Esophagus (tissue), 2 donors: ENCODE measurements at regions not wholly inside any gene's neighbourhood (a gene's known extent, or its start where the extent isn't known, plus 50 kb on each side); places are given as distances from the start of the nearest gene placed in this dataset.

Experiments used
- H3K27ac ChIP-seq, 2 donors: one replicate each; pipeline ENCODE4 v1.5.1; 2013; ENCODE audit warnings: low read depth in 2 of 2, mild to moderate bottlenecking in 2 of 2, inconsistent platforms in 1 of 2, low read length in 1 of 2, moderate library complexity in 1 of 2
- H3K27me3 ChIP-seq, 2 donors: one replicate each; pipeline ENCODE4 v1.6.1; 2013; ENCODE audit warnings: low read length in 2 of 2, control low read depth in 1 of 2, mild to moderate bottlenecking in 1 of 2; ENCODE audit not compliant: insufficient read depth in 2 of 2, control insufficient read depth in 1 of 2
- H3K36me3 ChIP-seq, 2 donors: one replicate each; pipeline ENCODE4 v1.6.1; 2013; ENCODE audit warnings: low read length in 1 of 2; ENCODE audit not compliant: control insufficient read depth in 2 of 2, insufficient read depth in 2 of 2
- H3K4me1 ChIP-seq, 2 donors: one replicate each; pipeline ENCODE4 v1.6.1; 2013; ENCODE audit warnings: low read length in 1 of 2; ENCODE audit not compliant: control insufficient read depth in 2 of 2, insufficient read depth in 2 of 2
- H3K4me3 ChIP-seq, 2 donors: one replicate each; pipeline ENCODE4 v1.5.1; 2013; ENCODE audit warnings: low read length in 2 of 2, mild to moderate bottlenecking in 2 of 2, low read depth in 1 of 2, moderate library complexity in 1 of 2
- H3K9me3 ChIP-seq, 2 donors: one replicate each; pipeline ENCODE4 v1.6.1; 2013; ENCODE audit warnings: mild to moderate bottlenecking in 2 of 2, low read depth in 1 of 2, low read length in 1 of 2, moderate library complexity in 1 of 2; ENCODE audit not compliant: control insufficient read depth in 2 of 2, insufficient read depth in 1 of 2
- WGBS, 2 donors: extraction: QIAGEN DNeasy Blood & Tissue Kit; methylation state at CpG; one replicate each; pipeline ENCODE4 v1.1.7; 2013; 5-methylcytosine and 5-hydroxymethylcytosine counted together
- donor health status: healthy with polysubstance abuse.
- donor health status: Bipolar disorder and iron deficiency.

- no peaks in the 10 kb centered on the region for H3K4me1 ChIP-seq
- no peak overlapping the region for H3K4me3 ChIP-seq
- 61 to 65% methylated on average over 5 of the region's 5 CpGs for WGBS, 2 donors
- no peaks in the 10 kb centered on the region for H3K9me3 ChIP-seq
- H3K36me3 ChIP-seq: no peaks in the 10 kb centered on the region
- no peak overlapping the region for H3K27ac ChIP-seq
- no peaks in the 10 kb centered on the region for H3K27me3 ChIP-seq
These were observed 169.9 kb downstream of the NNT start for GRCh38 chr5:43772764-43773477.

GRCh38 chr5:43772458-43772763, 169.4 kb downstream of the NNT start:
- Histone ChIP-seq H3K4me3 (no peak overlapping the region), H3K36me3 (no peaks in the 10 kb centered on the region), H3K4me1 (no peaks in the 10 kb centered on the region), H3K27me3 (no peaks in the 10 kb centered on the region), H3K27ac (no peak overlapping the region), H3K9me3 (no peaks in the 10 kb centered on the region)
- WGBS, 2 donors: 58 to 65% methylated on average over 1 of the region's 1 CpG

- Histone ChIP-seq H3K36me3 (no peaks in the 10 kb centered on the region), H3K4me1 (no peaks in the 10 kb centered on the region), H3K27ac (no peak overlapping the region), H3K27me3 (no peaks in the 10 kb centered on the region), H3K9me3 (no peaks in the 10 kb centered on the region), H3K4me3 (no peak overlapping the region)
- WGBS, 2 donors: 78% methylated on average over 3 of the region's 3 CpGs
These were observed 168.6 kb downstream of the NNT start for GRCh38 chr5:43771611-43772031.

GRCh38 chr5:43769571-43770355, 166.8 kb downstream of the NNT start:
- WGBS, 2 donors: 51 to 56% methylated on average over 7 of the region's 7 CpGs
- H3K36me3 ChIP-seq: no peaks in the 10 kb centered on the region
- no peaks in the 10 kb centered on the region for H3K27me3 ChIP-seq
- no peaks in the 10 kb centered on the region for H3K4me1 ChIP-seq
- no peak overlapping the region for H3K4me3 ChIP-seq
- no peak overlapping the region for H3K27ac ChIP-seq
- no peaks in the 10 kb centered on the region for H3K9me3 ChIP-seq
